GM12873 (cell line): ENCODE measurements at regions not wholly inside any gene's neighbourhood (a gene's known extent, or its start where the extent isn't known, plus 50 kb on each side); places are given as distances from the start of the nearest gene placed in this dataset.

Experiments
- TF ChIP-seq, protein P1 (sequence below): IDR thresholded peaks from 2 replicates; pipeline ENCODE4 v1.5.1; 2012; ENCODE audit warnings: low read depth, mild to moderate bottlenecking, moderate library complexity, low read length, control low read depth; ENCODE audit not compliant: insufficient read depth; ENCODE audit errors: missing control alignments

DNA sequence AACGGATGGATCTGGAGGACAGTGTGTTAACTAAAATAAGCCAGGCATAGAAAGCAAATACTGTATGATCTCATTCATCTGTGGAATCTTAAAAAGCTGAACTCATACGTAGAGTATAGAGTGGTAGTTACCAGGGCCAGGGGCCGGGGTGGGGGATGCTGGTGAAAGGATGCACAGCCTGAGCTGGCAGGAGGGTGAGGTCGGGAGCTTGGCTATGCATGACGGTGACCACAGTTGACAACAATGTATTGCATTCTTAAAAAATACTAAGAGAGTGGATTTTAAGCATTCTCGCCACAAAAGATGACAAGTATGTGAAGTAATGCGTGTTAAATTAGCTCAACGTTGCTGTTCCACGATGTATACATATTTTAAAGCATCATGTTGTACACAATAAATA is 351.3 kb downstream of the TMEM121 start:
- TF ChIP-seq, protein P1, sequence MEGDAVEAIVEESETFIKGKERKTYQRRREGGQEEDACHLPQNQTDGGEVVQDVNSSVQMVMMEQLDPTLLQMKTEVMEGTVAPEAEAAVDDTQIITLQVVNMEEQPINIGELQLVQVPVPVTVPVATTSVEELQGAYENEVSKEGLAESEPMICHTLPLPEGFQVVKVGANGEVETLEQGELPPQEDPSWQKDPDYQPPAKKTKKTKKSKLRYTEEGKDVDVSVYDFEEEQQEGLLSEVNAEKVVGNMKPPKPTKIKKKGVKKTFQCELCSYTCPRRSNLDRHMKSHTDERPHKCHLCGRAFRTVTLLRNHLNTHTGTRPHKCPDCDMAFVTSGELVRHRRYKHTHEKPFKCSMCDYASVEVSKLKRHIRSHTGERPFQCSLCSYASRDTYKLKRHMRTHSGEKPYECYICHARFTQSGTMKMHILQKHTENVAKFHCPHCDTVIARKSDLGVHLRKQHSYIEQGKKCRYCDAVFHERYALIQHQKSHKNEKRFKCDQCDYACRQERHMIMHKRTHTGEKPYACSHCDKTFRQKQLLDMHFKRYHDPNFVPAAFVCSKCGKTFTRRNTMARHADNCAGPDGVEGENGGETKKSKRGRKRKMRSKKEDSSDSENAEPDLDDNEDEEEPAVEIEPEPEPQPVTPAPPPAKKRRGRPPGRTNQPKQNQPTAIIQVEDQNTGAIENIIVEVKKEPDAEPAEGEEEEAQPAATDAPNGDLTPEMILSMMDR = no peak

DNA sequence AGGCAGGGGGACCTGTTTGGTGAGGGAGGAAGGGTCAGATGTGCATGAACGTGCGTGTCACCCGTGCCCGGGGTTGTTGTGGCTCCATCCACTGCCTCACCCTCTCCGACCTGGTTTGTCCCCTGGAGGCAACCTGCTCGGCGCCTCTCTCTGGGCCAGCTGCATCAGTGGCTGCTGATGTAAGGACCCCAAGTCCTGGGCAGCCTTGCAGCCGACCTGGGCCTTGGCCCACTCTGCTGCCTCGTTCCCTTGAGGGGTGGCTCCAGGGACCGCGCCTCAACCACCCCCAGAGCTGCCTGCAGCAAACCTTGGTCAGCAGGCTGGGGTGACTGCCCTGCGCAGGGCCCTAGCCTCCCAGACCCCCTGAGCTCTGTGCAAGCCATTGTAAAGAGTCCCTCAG is 351.7 kb downstream of the TMEM121 start:
- TF ChIP-seq, protein P1 = no peak

DNA sequence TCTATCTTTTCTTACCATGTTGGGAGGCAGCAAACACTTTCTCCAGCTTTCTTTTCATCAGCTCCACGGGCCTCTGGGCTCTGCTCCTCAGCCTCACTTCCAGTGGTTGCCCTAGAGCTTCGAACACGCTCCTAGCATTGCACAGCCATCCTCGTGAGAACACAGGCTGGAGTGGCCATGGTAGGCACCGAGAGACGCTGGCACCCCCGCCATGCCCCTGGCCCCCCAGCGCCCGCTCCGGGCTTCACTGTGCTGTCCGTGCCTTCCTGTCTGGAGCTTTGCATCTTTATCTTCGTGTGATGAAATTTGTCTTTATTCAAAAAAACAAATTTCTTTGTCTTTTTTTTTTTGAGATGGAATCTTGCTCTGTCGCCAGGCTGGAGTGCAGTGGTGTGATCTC is 352.2 kb downstream of the TMEM121 start:
- TF ChIP-seq, protein P1 = no peak

DNA sequence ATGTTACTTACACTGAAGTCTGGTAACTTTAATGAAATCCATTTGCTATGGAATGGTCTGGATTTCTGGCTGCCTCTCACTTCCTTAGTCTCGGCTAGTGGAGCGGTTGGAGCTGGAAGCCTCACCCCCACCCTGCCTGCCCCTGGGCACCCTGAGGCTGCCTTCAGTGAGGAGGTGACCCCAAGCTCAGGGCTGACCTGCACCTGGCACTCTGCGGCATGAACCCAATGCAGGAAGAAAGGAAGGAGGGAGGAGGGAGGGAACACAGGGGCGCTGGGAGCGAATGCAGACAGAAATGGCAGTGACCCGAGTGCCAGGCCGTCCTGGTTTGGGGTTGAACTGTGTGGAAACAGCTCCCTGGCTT is 353.1 kb downstream of the TMEM121 start:
- TF ChIP-seq, protein P1 = no peak

DNA sequence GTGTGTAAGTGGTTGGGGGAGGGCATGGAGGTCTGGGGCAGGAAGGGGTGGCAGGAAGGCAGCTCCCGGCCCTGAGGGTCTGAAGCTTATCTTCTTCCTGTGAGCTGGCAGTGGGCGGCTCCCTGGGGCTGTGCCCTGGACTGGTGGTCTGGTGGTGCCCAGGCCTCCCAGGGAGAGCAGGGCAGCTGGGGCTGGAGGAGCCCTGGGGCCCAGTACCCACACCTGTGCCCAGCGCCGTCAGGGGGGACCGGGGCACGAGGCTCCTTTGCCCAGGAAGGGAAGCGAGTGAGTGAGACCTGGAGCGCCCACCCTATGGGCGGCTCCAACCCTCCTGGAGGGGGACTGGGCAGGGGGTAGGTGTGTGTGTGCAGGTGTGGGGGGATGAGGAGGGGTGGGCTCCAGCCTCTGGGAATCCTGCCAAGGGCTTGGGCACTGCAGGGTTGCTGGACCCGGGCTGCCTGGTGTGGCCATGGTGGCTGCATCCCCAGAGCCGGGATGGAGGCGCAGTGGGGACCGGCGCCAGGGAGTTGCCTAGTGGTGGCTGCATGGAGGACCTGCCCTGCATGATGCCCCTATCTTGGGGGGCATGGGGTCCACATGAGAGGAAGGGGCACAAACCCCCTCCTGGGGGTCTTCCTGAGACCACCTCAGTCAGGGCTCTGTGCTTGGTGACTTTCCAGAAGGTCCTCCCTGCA is 353.6 kb downstream of the TMEM121 start:
- TF ChIP-seq, protein P1 = no peak

DNA sequence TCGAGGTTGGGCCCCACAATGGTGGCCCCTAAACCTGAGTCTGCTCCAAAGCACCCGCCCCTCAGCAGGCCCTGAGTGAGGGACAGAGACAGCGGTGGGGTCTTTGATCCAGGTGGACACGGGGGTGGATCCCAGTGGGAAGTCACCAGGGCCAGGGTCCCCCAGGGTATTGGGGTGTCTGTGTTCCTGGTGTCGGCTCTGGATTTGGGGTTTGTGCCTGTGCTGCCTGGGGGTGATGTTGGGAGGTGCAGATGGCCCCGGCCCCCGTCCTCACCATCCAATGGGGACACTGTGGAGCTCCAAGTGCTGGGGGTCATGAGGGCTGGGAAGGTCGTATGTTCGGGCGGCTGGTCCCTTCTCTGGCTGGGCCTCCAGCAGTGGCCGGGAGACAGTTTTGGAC is 354.2 kb downstream of the TMEM121 start:
- TF ChIP-seq, protein P1 = no peak

DNA sequence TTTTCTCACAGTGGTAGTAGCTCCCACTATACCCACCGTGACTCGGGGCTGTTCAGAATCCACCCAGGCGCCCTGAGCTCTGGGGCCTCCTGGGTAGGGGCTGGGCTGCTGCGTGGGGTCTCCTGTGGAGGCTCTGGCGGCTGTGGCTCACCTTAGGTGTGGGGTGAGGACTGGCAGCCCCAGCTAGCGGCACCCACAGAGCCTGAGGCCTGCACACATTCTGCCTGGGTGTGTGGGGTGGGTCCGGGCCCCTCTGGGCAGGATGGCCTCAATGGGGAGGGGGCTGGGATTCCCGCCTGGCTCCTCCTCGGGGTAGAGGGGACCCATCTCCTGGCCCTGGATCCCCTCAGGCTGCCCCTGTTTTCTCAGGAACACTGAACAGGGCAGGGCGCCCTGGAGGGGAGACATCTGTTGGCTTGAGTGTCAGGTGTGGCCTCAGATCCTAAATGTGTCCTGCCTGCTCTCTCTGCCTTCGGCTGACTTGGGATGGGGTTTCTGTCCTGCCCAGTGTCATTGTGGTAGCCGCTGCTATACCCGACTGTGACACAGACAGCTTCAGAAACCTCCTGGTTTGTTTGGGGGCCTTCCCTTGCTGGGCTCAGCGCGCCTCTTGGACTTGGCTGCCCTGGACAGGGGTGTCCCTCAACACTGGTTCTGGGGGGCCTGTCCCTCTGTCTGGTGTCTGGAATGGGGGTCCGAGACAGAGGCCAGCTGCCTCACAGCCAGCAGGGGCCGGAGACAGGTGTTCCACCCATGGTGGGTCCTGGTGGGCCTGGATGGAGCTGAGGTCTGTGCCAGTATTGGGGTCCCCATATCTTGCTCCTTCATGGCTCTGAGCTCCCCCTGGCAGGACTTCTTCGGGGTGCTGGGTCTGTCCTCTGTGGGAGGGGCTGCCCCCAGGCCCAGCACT is 354.9 kb downstream of the TMEM121 start:
- TF ChIP-seq, protein P1 = no peak
